Keratinocyte (primary cell): ENCODE measurements at regions not wholly inside any gene's neighbourhood (a gene's known extent, or its start where the extent isn't known, plus 50 kb on each side); places are given as distances from the start of the nearest gene placed in this dataset.

Experiments used
- DNase-seq: peaks from one replicate; pipeline ENCODE4 v3.0.0-alpha.2; 2011; ENCODE audit warnings: low read depth, missing footprints, low spot score
- FAIRE-seq: peaks from 2 replicates; lab custom pipeline; 2011; peaks lifted over from hg19 to GRCh38; lab: Jason Lieb, UNC
- H2AFZ ChIP-seq: 2 replicates; pipeline ENCODE4 v1.6.0; 2012; ENCODE audit warnings: low read length, control low read depth, inconsistent platforms; ENCODE audit not compliant: control insufficient read depth
- H3K27ac ChIP-seq: 2 replicates; pipeline ENCODE4 v1.5.1; 2011; ENCODE audit warnings: low read length; ENCODE audit not compliant: control insufficient read depth, insufficient read depth
- H3K27me3 ChIP-seq: 3 replicates; pipeline ENCODE4 v1.6.0; 2011; ENCODE audit warnings: low read length; ENCODE audit not compliant: control insufficient read depth, insufficient read depth; ENCODE audit errors: extremely low read depth
- H3K36me3 ChIP-seq, 2 experiments: 2 replicates in 1 of 2; 3 replicates in 1 of 2; pipeline ENCODE4 v1.5.1; 2011; ENCODE audit warnings: low read length in 2 of 2, mild to moderate bottlenecking in 1 of 2; ENCODE audit not compliant: control insufficient read depth in 2 of 2, insufficient read depth in 2 of 2; ENCODE audit errors: extremely low read depth in 1 of 2
- H3K4me1 ChIP-seq: 3 replicates; pipeline ENCODE4 v1.5.1; 2011; ENCODE audit warnings: low read length; ENCODE audit not compliant: control insufficient read depth, insufficient read depth; ENCODE audit errors: extremely low read depth
- H3K4me2 ChIP-seq: 3 replicates; pipeline ENCODE4 v1.6.0; 2011; ENCODE audit warnings: low read depth, low read length; ENCODE audit not compliant: control insufficient read depth, insufficient read depth; ENCODE audit errors: extremely low read depth
- H3K4me3 ChIP-seq, 3 experiments: fragments of 200-600 bp in 1 of 3; sonication (generic) in 1 of 3; 2 replicates in 2 of 3; 3 replicates in 1 of 3; pipeline ENCODE4 v1.5.1; 2011 to 2016; ENCODE audit warnings: low read length in 3 of 3, mild to moderate bottlenecking in 3 of 3, control low read depth in 2 of 3, inconsistent platforms in 1 of 3, low read depth in 1 of 3, mixed read lengths in 1 of 3, mixed run types in 1 of 3, moderate library complexity in 1 of 3; ENCODE audit not compliant: control insufficient read depth in 2 of 3, insufficient read depth in 2 of 3; ENCODE audit errors: extremely low read depth in 1 of 3
- H3K79me2 ChIP-seq: 2 replicates; pipeline ENCODE4 v1.6.0; 2012; ENCODE audit warnings: low read length; ENCODE audit not compliant: control insufficient read depth, insufficient read depth
- H3K9ac ChIP-seq: 3 replicates; pipeline ENCODE4 v1.6.0; 2011; ENCODE audit warnings: low read length; ENCODE audit not compliant: control insufficient read depth, insufficient read depth; ENCODE audit errors: extremely low read depth
- H3K9me1 ChIP-seq: 3 replicates; pipeline ENCODE4 v1.6.0; 2011; ENCODE audit warnings: low read length; ENCODE audit not compliant: control insufficient read depth, insufficient read depth; ENCODE audit errors: extremely low read depth
- H3K9me3 ChIP-seq: 2 replicates; pipeline ENCODE4 v1.5.1; 2012; ENCODE audit warnings: low read depth, low read length; ENCODE audit not compliant: control insufficient read depth
- H4K20me1 ChIP-seq: 3 replicates; pipeline ENCODE4 v1.6.0; 2011; ENCODE audit warnings: low read length; ENCODE audit not compliant: control insufficient read depth, insufficient read depth; ENCODE audit errors: extremely low read depth
- EZH2 ChIP-seq: IDR thresholded peaks from one replicate; pipeline ENCODE4 v1.6.1; 2012; ENCODE audit warnings: inconsistent platforms, mild to moderate bottlenecking, low read length, moderate library complexity
- dilution Hi-C: fragments of 300-500 bp; cut with MboI; formaldehyde crosslinking; loops from one replicate; pipeline ENCODE4 v1.7.0; 2020; ENCODE audit warnings: low sequenced_read_pairs; ENCODE audit not compliant: extremely low pct_ligation_motif_present
- TF ChIP-seq, protein P1 (sequence below), 3 experiments: IDR thresholded peaks in 1 of 3; conservative IDR thresholded peaks in 1 of 3; optimal IDR thresholded peaks in 1 of 3; 2 replicates in 2 of 3; 3 replicates in 1 of 3; pipeline versions ENCODE3 to v1.5.1; 2011; ENCODE audit warnings: low read length in 3 of 3, mild to moderate bottlenecking in 3 of 3, moderate library complexity in 2 of 3, control low read depth in 1 of 3, inconsistent platforms in 1 of 3; ENCODE audit not compliant: insufficient read depth in 2 of 3; ENCODE audit errors: extremely low read depth in 1 of 3

DNA sequence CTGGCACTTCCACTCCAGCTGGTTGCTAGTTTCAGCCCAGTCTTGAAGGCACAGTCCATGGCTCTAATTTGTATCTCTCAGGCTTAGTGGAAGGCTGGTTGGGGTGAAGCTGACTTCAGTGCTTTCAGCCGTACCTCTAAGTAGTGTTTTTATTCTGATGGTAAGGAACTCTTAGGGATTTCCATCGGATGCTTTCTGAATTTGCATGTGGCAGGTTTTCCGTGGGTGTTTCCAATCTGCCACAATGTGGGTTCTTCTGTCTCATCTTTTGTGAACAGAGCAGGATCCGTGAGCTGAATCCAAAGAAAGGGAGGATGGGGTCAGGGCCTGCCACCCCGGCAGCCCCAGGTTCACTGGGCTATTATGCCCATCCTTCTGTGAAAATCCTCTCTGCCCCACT, 607.9 kb upstream of the MKI67 start:
- Histone ChIP-seq H3K36me3 (no peaks in the 10 kb centered on the region), H3K4me2 (no peak overlapping the region), H4K20me1 (no peaks in the 10 kb centered on the region), H3K9ac (no peak overlapping the region), H3K9me3 (no peaks in the 10 kb centered on the region), H3K79me2 (no peaks in the 10 kb centered on the region), H2AFZ (no peak overlapping the region), H3K9me1 (no peaks in the 10 kb centered on the region), H3K4me1 (no peaks in the 10 kb centered on the region), H3K27me3 (no peaks in the 10 kb centered on the region), H3K4me3 (no peak overlapping the region), H3K27ac (no peak overlapping the region)
- dilution Hi-C loops = no loop called here
- TF ChIP-seq, protein P1, sequence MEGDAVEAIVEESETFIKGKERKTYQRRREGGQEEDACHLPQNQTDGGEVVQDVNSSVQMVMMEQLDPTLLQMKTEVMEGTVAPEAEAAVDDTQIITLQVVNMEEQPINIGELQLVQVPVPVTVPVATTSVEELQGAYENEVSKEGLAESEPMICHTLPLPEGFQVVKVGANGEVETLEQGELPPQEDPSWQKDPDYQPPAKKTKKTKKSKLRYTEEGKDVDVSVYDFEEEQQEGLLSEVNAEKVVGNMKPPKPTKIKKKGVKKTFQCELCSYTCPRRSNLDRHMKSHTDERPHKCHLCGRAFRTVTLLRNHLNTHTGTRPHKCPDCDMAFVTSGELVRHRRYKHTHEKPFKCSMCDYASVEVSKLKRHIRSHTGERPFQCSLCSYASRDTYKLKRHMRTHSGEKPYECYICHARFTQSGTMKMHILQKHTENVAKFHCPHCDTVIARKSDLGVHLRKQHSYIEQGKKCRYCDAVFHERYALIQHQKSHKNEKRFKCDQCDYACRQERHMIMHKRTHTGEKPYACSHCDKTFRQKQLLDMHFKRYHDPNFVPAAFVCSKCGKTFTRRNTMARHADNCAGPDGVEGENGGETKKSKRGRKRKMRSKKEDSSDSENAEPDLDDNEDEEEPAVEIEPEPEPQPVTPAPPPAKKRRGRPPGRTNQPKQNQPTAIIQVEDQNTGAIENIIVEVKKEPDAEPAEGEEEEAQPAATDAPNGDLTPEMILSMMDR (optimal IDR thresholded peaks at IDR 0.05 in 1 of 3, IDR thresholded peaks at IDR 0.05 in 1 of 3, conservative IDR thresholded peaks at IDR 0.05 in 1 of 3; ENCODE audit: extremely low read depth in 1 of 3, insufficient read depth in 2 of 3, low read length in 3 of 3) = no peak
- no peak for TF ChIP-seq EZH2
- no peak for FAIRE-seq
- DNase-seq = no peak

GRCh38 chr10:128734734-128735133, 608.5 kb upstream of the MKI67 start:
- Histone ChIP-seq H3K27ac (no peak overlapping the region), H3K4me3 (no peak overlapping the region), H3K9ac (no peak overlapping the region), H3K4me1 (no peaks in the 10 kb centered on the region), H3K36me3 (no peaks in the 10 kb centered on the region), H2AFZ (no peak overlapping the region), H3K27me3 (no peaks in the 10 kb centered on the region), H4K20me1 (no peaks in the 10 kb centered on the region), H3K9me1 (no peaks in the 10 kb centered on the region), H3K4me2 (no peak overlapping the region), H3K9me3 (no peaks in the 10 kb centered on the region), H3K79me2 (no peaks in the 10 kb centered on the region)
- DNase-seq (no peak), FAIRE-seq (no peak)
- no peak for TF ChIP-seq EZH2
- TF ChIP-seq, protein P1 (optimal IDR thresholded peaks at IDR 0.05 in 1 of 3, IDR thresholded peaks at IDR 0.05 in 1 of 3, conservative IDR thresholded peaks at IDR 0.05 in 1 of 3; ENCODE audit: extremely low read depth in 1 of 3, insufficient read depth in 2 of 3, low read length in 3 of 3) = no peak
- dilution Hi-C loops = no loop called here
